Left ventricle myocardium superior (tissue), 1 donor: ENCODE measurements at regions not wholly inside any gene's neighbourhood (a gene's known extent, or its start where the extent isn't known, plus 50 kb on each side); places are given as distances from the start of the nearest gene placed in this dataset.

Experiments used
- ATAC-seq: fragments of 200-7000 bp; cut with Tn5 transposase; one replicate; pipeline ENCODE4 v1.9.1; 2020; ENCODE audit warnings: mild to moderate bottlenecking, moderate library complexity
- DNase-seq: peaks from one replicate; pipeline ENCODE4 v3.0.0-alpha.2; 2020
- intact Hi-C: fragments of 100-400 bp; cut with micrococcal nuclease; formaldehyde crosslinking; loops from one replicate; pipeline ENCODE4 v1.11.0; 2022
- donor health status: DM: no; HTN: yes; CAD: no; lungs with severe emphysema.

DNA sequence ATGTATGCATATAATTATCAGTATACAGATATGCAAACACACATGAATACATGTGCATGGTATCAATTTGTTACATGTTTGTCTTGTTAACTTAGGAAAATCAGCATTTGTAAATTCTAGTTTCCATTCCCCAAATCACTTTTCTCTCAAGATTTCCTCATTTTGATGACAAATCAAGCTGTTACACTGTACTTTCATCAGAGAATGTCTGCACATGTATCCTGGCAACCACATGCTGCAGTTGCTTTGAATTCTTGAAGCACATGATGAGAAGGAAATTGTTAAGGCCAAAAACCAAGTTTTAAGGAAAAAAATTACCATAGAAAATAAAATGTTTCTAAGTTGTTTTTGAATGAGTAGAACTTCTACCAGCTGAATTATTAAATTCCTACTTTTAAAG, 1834.5 kb downstream of the EFNA5 start:
- no peak for ATAC-seq
- intact Hi-C loops = no loop called here
- DNase-seq = no peak

DNA sequence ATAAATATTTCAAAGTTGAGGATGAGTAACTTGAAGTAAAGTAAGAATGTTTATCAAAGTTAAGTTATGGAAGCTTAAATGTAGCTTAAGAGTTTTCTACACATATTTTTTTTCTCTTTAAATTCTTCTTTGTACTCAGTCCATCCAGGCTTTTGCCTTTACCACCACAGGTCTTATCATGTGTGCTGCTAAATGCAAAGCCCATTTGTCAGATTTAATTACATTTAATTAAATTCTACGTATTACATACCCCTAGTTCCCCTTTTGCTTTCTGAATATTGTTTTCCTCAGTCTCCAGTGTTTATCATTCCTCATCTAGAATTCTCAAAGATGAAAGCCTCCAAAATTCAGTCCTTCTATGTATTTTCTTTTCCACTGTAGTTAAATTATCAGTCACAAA, 1841.9 kb downstream of the EFNA5 start:
- no peak for DNase-seq
- ATAC-seq = no peak
- intact Hi-C loops = no loop called here

DNA sequence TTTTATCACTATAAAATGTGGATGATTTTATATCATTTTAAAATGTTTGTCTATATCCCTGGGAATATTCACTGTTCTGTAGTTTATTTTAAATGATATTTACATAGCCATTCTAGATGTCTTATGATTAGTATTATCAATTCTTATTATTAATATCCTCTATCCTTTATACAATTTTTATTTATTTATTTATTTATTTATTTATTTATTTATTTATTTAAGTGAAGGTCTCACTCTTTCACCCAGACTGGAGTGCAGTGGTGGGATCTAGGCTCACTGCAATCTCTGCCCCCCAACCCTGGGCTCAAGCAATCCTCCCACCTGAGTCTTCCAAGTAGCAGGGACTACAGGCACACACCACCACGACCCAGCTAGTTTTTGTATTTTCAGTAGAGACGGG, 1848.9 kb downstream of the EFNA5 start:
- intact Hi-C loops = no loop called here
- ATAC-seq (no peak), DNase-seq (no peak)

- ATAC-seq = no peak
- intact Hi-C loops = no loop called here
- no peak for DNase-seq
These were observed 1852.8 kb downstream of the EFNA5 start for GRCh38 chr5:105817914-105818313.

- DNase-seq (no peak), ATAC-seq (no peak)
- intact Hi-C loops = no loop called here
These were observed 1853.3 kb downstream of the EFNA5 start for GRCh38 chr5:105817416-105817815.

GRCh38 chr5:105816961-105817360, 1853.8 kb downstream of the EFNA5 start:
- DNase-seq = no peak
- intact Hi-C loops = no loop called here
- no peak for ATAC-seq

DNA sequence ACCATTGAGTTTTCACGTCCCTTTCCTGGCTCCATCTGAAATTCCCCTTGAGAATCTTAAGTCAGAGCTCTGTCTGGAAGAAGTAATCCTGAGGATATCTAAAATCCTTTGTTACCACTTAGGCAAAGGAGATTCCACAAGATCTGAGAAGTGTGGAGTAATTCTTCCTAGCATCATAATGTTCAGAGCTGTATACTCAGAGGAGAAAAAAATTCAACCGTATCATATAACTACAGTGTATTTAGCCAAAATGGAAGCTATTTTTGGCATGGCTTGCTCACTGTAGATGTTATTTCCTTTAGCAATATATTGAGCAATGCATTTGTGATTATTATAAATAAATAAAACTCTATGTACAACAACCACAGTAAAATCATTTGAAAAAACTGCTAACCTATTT, 1858.4 kb downstream of the EFNA5 start:
- intact Hi-C loops = no loop called here
- no peak for ATAC-seq
- DNase-seq = no peak

DNA sequence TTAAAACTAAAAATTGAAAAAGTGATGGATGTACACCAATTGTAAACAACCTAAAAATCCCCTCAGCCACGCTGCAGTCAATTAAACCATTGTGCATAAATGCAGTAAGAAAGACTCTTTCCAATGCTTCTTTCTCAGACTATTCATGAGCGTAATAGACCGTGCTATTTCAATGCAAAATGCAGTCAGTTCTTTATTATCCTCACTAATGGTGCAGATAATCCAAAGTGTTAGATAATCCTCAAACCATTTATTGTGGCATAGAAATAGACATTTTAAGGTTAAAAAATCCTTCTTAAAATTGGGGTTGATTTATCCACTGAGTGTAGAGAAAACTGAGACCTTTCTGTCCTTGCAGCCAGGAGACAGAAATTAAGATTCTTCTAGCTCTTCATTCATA, 1862.8 kb downstream of the EFNA5 start:
- intact Hi-C loops = no loop called here
- DNase-seq = no peak

GRCh38 chr5:105807290-105807689, 1863.4 kb downstream of the EFNA5 start:
- ATAC-seq (no peak), DNase-seq (no peak)
- intact Hi-C loops = no loop called here

More for the DNA sequence above, 1862.8 kb downstream of the EFNA5 start:
- ATAC-seq = no peak

DNA sequence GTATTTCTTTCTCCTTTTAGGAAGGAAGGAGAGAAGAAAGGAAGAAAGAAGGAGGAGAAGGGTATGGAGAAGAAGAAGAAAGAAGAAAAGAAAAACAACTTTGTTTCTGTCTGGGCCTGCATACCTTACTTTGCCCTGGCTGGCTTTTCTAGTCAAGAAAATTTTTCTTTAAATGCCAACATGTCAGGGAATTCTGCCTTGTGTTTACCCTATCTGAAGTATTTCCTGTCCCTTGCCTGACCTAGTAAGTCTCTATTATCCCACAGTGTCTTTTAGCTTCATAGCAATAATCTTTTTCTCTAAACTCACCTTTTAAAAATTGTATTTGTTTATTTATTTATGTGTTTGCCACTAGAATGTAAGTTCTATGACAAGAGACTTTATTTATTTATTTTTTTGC, 1864.1 kb downstream of the EFNA5 start:
- intact Hi-C loops = no loop called here
- ATAC-seq = no peak
- no peak for DNase-seq

- no peak for DNase-seq
- ATAC-seq = no peak
- intact Hi-C loops = no loop called here
These were observed 1867.3 kb downstream of the EFNA5 start for GRCh38 chr5:105803431-105803830.

- no peak for DNase-seq
- intact Hi-C loops = no loop called here
- no peak for ATAC-seq
These were observed 1876.2 kb downstream of the EFNA5 start for GRCh38 chr5:105794578-105794977.

GRCh38 chr5:105789246-105789645, 1881.5 kb downstream of the EFNA5 start:
- ATAC-seq = no peak
- intact Hi-C loops = no loop called here

DNA sequence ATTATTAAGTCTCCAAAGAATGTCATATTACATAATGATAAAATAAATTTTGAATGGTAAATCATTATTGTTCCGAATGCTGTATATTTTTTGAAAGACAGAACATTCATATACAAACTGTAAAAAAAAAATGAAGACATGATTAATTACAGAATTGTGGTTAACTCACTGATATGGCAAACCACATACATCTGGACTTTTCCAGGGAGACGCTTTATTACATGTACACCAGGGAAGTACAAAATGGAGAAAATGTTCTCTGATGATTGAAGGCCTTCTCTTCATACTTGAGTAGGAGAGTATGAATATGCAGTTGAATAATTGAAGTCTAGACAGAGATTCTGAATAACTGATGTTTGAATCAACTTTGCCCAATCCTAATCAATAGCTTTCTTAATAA, 1886.9 kb downstream of the EFNA5 start:
- DNase-seq (no peak), ATAC-seq (no peak)
- intact Hi-C loops = no loop called here

More at GRCh38 chr5:105789246-105789645, 1881.5 kb downstream of the EFNA5 start:
- no peak for DNase-seq

DNA sequence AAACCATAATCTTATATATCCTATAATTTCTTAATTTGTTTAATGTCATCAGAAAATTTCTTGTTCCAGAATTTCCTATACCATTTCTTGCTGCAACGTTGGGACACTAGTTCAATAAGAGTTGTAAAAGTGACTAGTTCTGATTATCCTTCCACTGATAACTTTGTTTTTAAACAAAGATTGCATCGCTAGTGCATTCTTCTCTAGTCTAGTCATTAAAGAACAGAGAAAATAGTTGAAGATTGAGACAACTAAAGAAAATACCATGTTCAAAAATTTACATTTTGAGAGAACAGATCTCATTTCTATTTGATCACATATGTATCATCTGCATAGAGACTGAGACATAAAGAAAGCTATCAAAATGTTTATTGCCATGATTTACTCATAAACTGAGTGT, 1888.2 kb downstream of the EFNA5 start:
- intact Hi-C loops = no loop called here
- ATAC-seq (no peak), DNase-seq (no peak)

DNA sequence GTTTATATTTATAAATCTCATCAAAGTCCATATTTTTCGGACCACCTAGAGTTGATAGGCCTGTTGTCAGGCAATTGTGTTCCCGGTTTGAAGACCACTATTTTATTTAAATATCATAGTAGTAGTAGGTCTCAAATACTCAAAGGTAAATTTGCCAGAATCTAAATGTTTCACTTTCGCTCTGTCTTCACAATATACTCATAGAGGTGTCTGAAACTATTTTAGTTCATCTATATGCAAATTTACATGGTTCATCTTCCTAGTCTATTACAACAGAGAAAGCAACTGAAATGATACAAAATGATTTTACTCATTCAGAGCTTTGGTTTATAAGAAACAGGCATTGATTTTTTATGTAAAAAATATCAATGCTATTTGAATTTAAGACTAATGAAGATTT, 1897.5 kb downstream of the EFNA5 start:
- intact Hi-C loops = no loop called here

GRCh38 chr5:105767267-105767666, 1903.5 kb downstream of the EFNA5 start:
- no peak for DNase-seq
- no peak for ATAC-seq
- intact Hi-C loops = no loop called here

More for the DNA sequence above, 1897.5 kb downstream of the EFNA5 start:
- DNase-seq (no peak), ATAC-seq (no peak)

DNA sequence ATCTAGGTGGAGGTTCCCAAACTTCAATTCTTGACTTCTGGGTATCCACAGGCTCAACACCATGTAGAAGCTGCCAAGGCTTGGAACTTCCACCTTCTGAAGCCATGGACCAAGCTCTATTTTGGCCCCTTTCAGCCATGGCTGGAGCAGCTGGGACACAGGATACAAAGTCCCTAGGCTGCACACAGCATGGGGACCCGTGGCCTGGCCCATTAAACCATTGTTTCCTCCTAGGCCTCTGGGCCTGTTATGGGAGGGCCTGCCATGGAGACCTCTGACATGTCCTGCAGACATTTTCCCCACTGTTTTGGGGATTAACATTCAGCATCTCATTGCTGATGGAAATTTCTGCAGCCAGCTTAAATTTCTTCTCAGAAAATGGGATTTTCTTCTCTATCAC, 1908.0 kb downstream of the EFNA5 start:
- no peak for ATAC-seq
- no peak for DNase-seq
- intact Hi-C loops = no loop called here

DNA sequence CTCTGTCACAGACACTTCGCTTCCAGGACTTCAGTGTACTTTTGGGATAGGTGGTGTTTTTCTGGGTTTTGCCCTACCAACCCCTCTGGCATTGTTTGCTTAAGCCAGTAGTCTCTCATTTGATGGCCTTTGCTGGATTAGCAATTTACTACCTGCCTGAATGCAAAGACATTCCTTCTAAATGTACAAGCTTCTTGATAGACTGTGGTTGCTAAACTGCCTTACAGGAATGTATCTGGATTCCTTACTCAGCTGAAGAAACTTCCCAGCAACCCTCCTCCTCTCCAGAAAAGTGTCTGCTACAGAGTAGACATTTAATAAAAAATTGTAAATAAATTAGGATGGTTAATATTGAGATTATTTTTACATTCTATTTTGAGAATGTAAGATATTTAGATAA, 1916.7 kb downstream of the EFNA5 start:
- ATAC-seq (no peak), DNase-seq (no peak)
- intact Hi-C loops = no loop called here

DNA sequence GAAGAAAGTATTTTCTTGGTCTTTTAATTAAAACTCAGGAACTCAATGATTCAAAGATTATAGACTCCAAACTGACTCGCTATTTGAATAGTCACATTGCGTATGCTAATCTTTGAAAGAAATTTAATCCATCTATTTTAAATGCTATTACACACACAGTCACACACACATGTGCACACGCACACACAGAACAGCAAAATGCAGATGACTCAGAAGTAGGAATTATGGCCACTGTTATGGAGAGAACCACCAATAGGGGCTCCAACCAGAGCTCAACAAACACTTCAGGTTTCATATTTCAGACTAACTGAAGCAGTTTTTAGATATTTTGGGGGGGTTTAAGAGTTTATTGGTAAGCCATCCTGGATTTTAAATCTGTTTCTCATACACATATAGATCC, 1917.9 kb downstream of the EFNA5 start:
- intact Hi-C loops = no loop called here
- ATAC-seq = no peak
- DNase-seq = no peak

DNA sequence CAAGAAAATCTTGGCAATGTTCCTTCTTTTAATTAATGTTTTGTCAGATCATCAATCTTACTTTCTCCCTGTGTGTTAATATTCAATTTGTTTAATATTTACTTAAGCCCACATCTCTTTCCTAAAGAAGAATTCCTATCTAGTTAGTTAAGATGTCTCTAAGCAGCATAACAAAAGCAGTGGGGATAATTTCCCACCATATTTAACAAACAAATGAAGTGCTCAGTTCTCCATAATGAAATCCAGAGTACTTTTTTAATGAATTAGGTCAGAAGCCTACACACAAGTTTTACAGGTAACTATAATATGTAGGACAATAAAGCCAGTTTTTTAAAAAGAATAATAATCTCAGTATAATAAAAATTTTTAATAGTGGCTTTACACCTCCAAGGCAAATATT, 1918.8 kb downstream of the EFNA5 start:
- intact Hi-C loops = no loop called here
- no peak for ATAC-seq
- DNase-seq = no peak

GRCh38 chr5:105745111-105745510, 1925.6 kb downstream of the EFNA5 start:
- intact Hi-C loops = no loop called here
- DNase-seq (no peak), ATAC-seq (no peak)
